ENCODE measurements at regions not wholly inside any gene's neighbourhood (a gene's known extent, or its start where the extent isn't known, plus 50 kb on each side); places are given as distances from the start of the nearest gene placed in this dataset.

GRCh38 chr14:30317729-30318128 lies 241.2 kb upstream of the G2E3 start:
- no peaks in the 10 kb centered on the region for H3K9me3 ChIP-seq (ENCODE audit: insufficient read depth, low read length)
- no peak overlapping the region for H3K9ac ChIP-seq (ENCODE audit: insufficient read length, low read depth)
- H3K4me3 ChIP-seq (ENCODE audit: insufficient read length, low read depth), result no peak overlapping the region
- H3K4me1 ChIP-seq (ENCODE audit: insufficient read depth, insufficient read length), result no peaks in the 10 kb centered on the region
- TF ChIP-seq ZNF274 (IDR thresholded peaks at IDR 0.05; ENCODE audit: low read depth, low read length) (no peak), SUZ12 (IDR thresholded peaks at IDR 0.05; ENCODE audit: extremely low read depth, insufficient read depth, insufficient read length) (no peak)
- H3K36me3 ChIP-seq (ENCODE audit: insufficient read depth, insufficient read length, low read length), result no peaks in the 10 kb centered on the region
- no peaks in the 10 kb centered on the region for H3K27me3 ChIP-seq (ENCODE audit: insufficient read depth, insufficient read length)
- DNase-seq (ENCODE audit: low read depth, low spot score), result no peak

- no peak overlapping the region for H3K4me3 ChIP-seq (ENCODE audit: insufficient read length, low read depth)
Measured at GRCh38 chr14:30322819-30323218, 236.1 kb upstream of the G2E3 start.

GRCh38 chr14:30330033-30330432 lies 228.9 kb upstream of the G2E3 start:
- H3K36me3 ChIP-seq (ENCODE audit: insufficient read depth, insufficient read length, low read length), result no peaks in the 10 kb centered on the region
- no peak overlapping the region for H3K9ac ChIP-seq (ENCODE audit: insufficient read length, low read depth)
- no peaks in the 10 kb centered on the region for H3K4me1 ChIP-seq (ENCODE audit: insufficient read depth, insufficient read length)
- no peak for TF ChIP-seq SUZ12 (IDR thresholded peaks at IDR 0.05; ENCODE audit: extremely low read depth, insufficient read depth, insufficient read length)
- no peak for TF ChIP-seq YY1 (IDR thresholded peaks at IDR 0.05; ENCODE audit: insufficient read depth, insufficient read length)
- TF ChIP-seq ZNF274 (IDR thresholded peaks at IDR 0.05; ENCODE audit: low read depth, low read length), result no peak
- no peak overlapping the region for H3K4me3 ChIP-seq (ENCODE audit: insufficient read length, low read depth)
- H3K9me3 ChIP-seq (ENCODE audit: insufficient read depth, low read length), result no peaks in the 10 kb centered on the region
- H3K27me3 ChIP-seq (ENCODE audit: insufficient read depth, insufficient read length), result no peaks in the 10 kb centered on the region
- DNase-seq (ENCODE audit: low read depth, low spot score), result no peak

More at GRCh38 chr14:30322819-30323218, 236.1 kb upstream of the G2E3 start:
- Histone ChIP-seq H3K36me3 (ENCODE audit: insufficient read depth, insufficient read length, low read length) (no peaks in the 10 kb centered on the region), H3K9ac (ENCODE audit: insufficient read length, low read depth) (no peak overlapping the region), H3K27me3 (ENCODE audit: insufficient read depth, insufficient read length) (no peaks in the 10 kb centered on the region), H3K9me3 (ENCODE audit: insufficient read depth, low read length) (no peaks in the 10 kb centered on the region), H3K4me1 (ENCODE audit: insufficient read depth, insufficient read length) (no peaks in the 10 kb centered on the region)
- peak; percentile 32 for DNase-seq (ENCODE audit: low read depth, low spot score)
- TF ChIP-seq YY1 (IDR thresholded peaks at IDR 0.05; ENCODE audit: insufficient read depth, insufficient read length), result no peak
- TF ChIP-seq SUZ12 (IDR thresholded peaks at IDR 0.05; ENCODE audit: extremely low read depth, insufficient read depth, insufficient read length), result no peak

- Histone ChIP-seq H3K9ac (ENCODE audit: insufficient read length, low read depth) (no peak overlapping the region), H3K4me1 (ENCODE audit: insufficient read depth, insufficient read length) (no peaks in the 10 kb centered on the region), H3K36me3 (ENCODE audit: insufficient read depth, insufficient read length, low read length) (no peaks in the 10 kb centered on the region), H3K9me3 (ENCODE audit: insufficient read depth, low read length) (no peaks in the 10 kb centered on the region), H3K27me3 (ENCODE audit: insufficient read depth, insufficient read length) (no peaks in the 10 kb centered on the region), H3K4me3 (ENCODE audit: insufficient read length, low read depth) (no peak overlapping the region)
- TF ChIP-seq ZNF274 (IDR thresholded peaks at IDR 0.05; ENCODE audit: low read depth, low read length) (no peak), YY1 (IDR thresholded peaks at IDR 0.05; ENCODE audit: insufficient read depth, insufficient read length) (no peak), SUZ12 (IDR thresholded peaks at IDR 0.05; ENCODE audit: extremely low read depth, insufficient read depth, insufficient read length) (no peak)
- DNase-seq (ENCODE audit: low read depth, low spot score), result peak; percentile 5
Measured at GRCh38 chr14:30330445-30330844, 228.5 kb upstream of the G2E3 start.

GRCh38 chr14:30331030-30331429 lies 227.9 kb upstream of the G2E3 start:
- Histone ChIP-seq H3K9me3 (ENCODE audit: insufficient read depth, low read length) (no peaks in the 10 kb centered on the region), H3K4me1 (ENCODE audit: insufficient read depth, insufficient read length) (no peaks in the 10 kb centered on the region), H3K36me3 (ENCODE audit: insufficient read depth, insufficient read length, low read length) (no peaks in the 10 kb centered on the region), H3K27me3 (ENCODE audit: insufficient read depth, insufficient read length) (no peaks in the 10 kb centered on the region), H3K4me3 (ENCODE audit: insufficient read length, low read depth) (no peak overlapping the region), H3K9ac (ENCODE audit: insufficient read length, low read depth) (no peak overlapping the region)
- TF ChIP-seq ZNF274 (IDR thresholded peaks at IDR 0.05; ENCODE audit: low read depth, low read length) (no peak), SUZ12 (IDR thresholded peaks at IDR 0.05; ENCODE audit: extremely low read depth, insufficient read depth, insufficient read length) (no peak), YY1 (IDR thresholded peaks at IDR 0.05; ENCODE audit: insufficient read depth, insufficient read length) (no peak)
- DNase-seq (ENCODE audit: low read depth, low spot score), result no peak

- Histone ChIP-seq H3K4me3 (ENCODE audit: insufficient read length, low read depth) (no peak overlapping the region), H3K36me3 (ENCODE audit: insufficient read depth, insufficient read length, low read length) (no peaks in the 10 kb centered on the region), H3K9me3 (ENCODE audit: insufficient read depth, low read length) (no peaks in the 10 kb centered on the region), H3K27me3 (ENCODE audit: insufficient read depth, insufficient read length) (no peaks in the 10 kb centered on the region), H3K4me1 (ENCODE audit: insufficient read depth, insufficient read length) (no peaks in the 10 kb centered on the region), H3K9ac (ENCODE audit: insufficient read length, low read depth) (no peak overlapping the region)
- TF ChIP-seq ZNF274 (IDR thresholded peaks at IDR 0.05; ENCODE audit: low read depth, low read length), result no peak
- TF ChIP-seq SUZ12 (IDR thresholded peaks at IDR 0.05; ENCODE audit: extremely low read depth, insufficient read depth, insufficient read length), result no peak
- TF ChIP-seq YY1 (IDR thresholded peaks at IDR 0.05; ENCODE audit: insufficient read depth, insufficient read length), result no peak
- DNase-seq (ENCODE audit: low read depth, low spot score), result no peak
Measured at GRCh38 chr14:30332374-30332773, 226.6 kb upstream of the G2E3 start.

GRCh38 chr14:30333934-30334333 lies 225.0 kb upstream of the G2E3 start:
- Histone ChIP-seq H3K9me3 (ENCODE audit: insufficient read depth, low read length) (no peaks in the 10 kb centered on the region), H3K9ac (ENCODE audit: insufficient read length, low read depth) (no peak overlapping the region), H3K4me1 (ENCODE audit: insufficient read depth, insufficient read length) (no peaks in the 10 kb centered on the region), H3K36me3 (ENCODE audit: insufficient read depth, insufficient read length, low read length) (no peaks in the 10 kb centered on the region), H3K27me3 (ENCODE audit: insufficient read depth, insufficient read length) (no peaks in the 10 kb centered on the region), H3K4me3 (ENCODE audit: insufficient read length, low read depth) (no peak overlapping the region)
- DNase-seq (ENCODE audit: low read depth, low spot score), result no peak
- no peak for TF ChIP-seq ZNF274 (IDR thresholded peaks at IDR 0.05; ENCODE audit: low read depth, low read length)
- TF ChIP-seq YY1 (IDR thresholded peaks at IDR 0.05; ENCODE audit: insufficient read depth, insufficient read length), result no peak
- no peak for TF ChIP-seq SUZ12 (IDR thresholded peaks at IDR 0.05; ENCODE audit: extremely low read depth, insufficient read depth, insufficient read length)

- Histone ChIP-seq H3K9ac (ENCODE audit: insufficient read length, low read depth) (no peak overlapping the region), H3K36me3 (ENCODE audit: insufficient read depth, insufficient read length, low read length) (no peaks in the 10 kb centered on the region), H3K4me1 (ENCODE audit: insufficient read depth, insufficient read length) (no peaks in the 10 kb centered on the region), H3K27me3 (ENCODE audit: insufficient read depth, insufficient read length) (no peaks in the 10 kb centered on the region), H3K9me3 (ENCODE audit: insufficient read depth, low read length) (no peaks in the 10 kb centered on the region), H3K4me3 (ENCODE audit: insufficient read length, low read depth) (no peak overlapping the region)
- no peak for TF ChIP-seq YY1 (IDR thresholded peaks at IDR 0.05; ENCODE audit: insufficient read depth, insufficient read length)
- DNase-seq (ENCODE audit: low read depth, low spot score), result no peak
Measured at GRCh38 chr14:30337456-30337855, 221.5 kb upstream of the G2E3 start.

Data from NT2/D1 (cell line).